ENCODE measurements at regions not wholly inside any gene's neighbourhood (a gene's known extent, or its start where the extent isn't known, plus 50 kb on each side); places are given as distances from the start of the nearest gene placed in this dataset.
A peak's percentile ranks its signal among the peaks of the same experiment; 100 is the strongest.

- H3K27me3 Mint-ChIP-seq = no peaks in the 10 kb centered on the region
- DNase-seq = no peak
- ATAC-seq = no peak
- H3K27ac ChIP-seq (ENCODE audit: low read depth, low read length) = no peak overlapping the region
- intact Hi-C loops (cut with micrococcal nuclease) = loop anchor here in 1 of 2 donors (5.0 kb wide), 1 partner anchor 456 kb away; the partner anchor contains the start of gene SLC2A11
- POLR2A ChIA-PET = no interaction called here
- H3K36me3 ChIP-seq (ENCODE audit: control insufficient read depth in 2 of 3, insufficient read depth in 3 of 3, low read length in 3 of 3) = no peaks in the 10 kb centered on the region
- no peaks in the 10 kb centered on the region for H3K9me3 Mint-ChIP-seq
- H3K36me3 Mint-ChIP-seq = no peaks in the 10 kb centered on the region
- H3K4me1 Mint-ChIP-seq = peaks cover 0 to 2% (median 0%) of the 10 kb centered on the region in 7 donors
- CTCF ChIA-PET = no interaction called here
- peak overlapping the region in 1 of 10 donors; percentile 42 for H3K4me3 Mint-ChIP-seq
- H3K4me3 ChIP-seq (ENCODE audit: low read length) = no peak overlapping the region
- no peaks in the 10 kb centered on the region for H3K9me3 ChIP-seq (ENCODE audit: control insufficient read depth in 2 of 3, low read length in 3 of 3)
- no peaks in the 10 kb centered on the region for H3K27me3 ChIP-seq (ENCODE audit: control insufficient read depth in 2 of 2, insufficient read depth in 2 of 2, low read length in 2 of 2)
- H3K27ac Mint-ChIP-seq = no peak overlapping the region
- H3K4me1 ChIP-seq (ENCODE audit: control insufficient read depth in 2 of 2, insufficient read depth in 2 of 2, low read length in 2 of 2) = no peaks in the 10 kb centered on the region
Measured at GRCh38 chr22:23401111-23401909, 178.8 kb downstream of the IGLL1 start.

GRCh38 chr22:23400286-23400981 lies 179.7 kb downstream of the IGLL1 start:
- H3K36me3 Mint-ChIP-seq = no peaks in the 10 kb centered on the region
- ATAC-seq (no peak), DNase-seq (no peak)
- ChIA-PET CTCF (no interaction called here), POLR2A (no interaction called here)
- H3K4me3 Mint-ChIP-seq = peak overlapping the region in 1 of 10 donors; percentile 7
- no peaks in the 10 kb centered on the region for H3K27me3 Mint-ChIP-seq
- H3K27ac Mint-ChIP-seq = no peak overlapping the region
- H3K9me3 Mint-ChIP-seq = no peaks in the 10 kb centered on the region
- intact Hi-C loops (cut with micrococcal nuclease) = loop anchor here in 1 of 2 donors (5.0 kb wide), 1 partner anchor 457 kb away; the partner anchor contains the start of gene SLC2A11
- peaks cover 0 to 2% (median 0%) of the 10 kb centered on the region in 7 donors for H3K4me1 Mint-ChIP-seq
- H3K27me3 ChIP-seq (ENCODE audit: control insufficient read depth in 2 of 2, insufficient read depth in 2 of 2, low read length in 2 of 2) = no peaks in the 10 kb centered on the region
- no peak overlapping the region for H3K27ac ChIP-seq (ENCODE audit: low read depth, low read length)
- H3K9me3 ChIP-seq (ENCODE audit: control insufficient read depth in 2 of 3, low read length in 3 of 3) = no peaks in the 10 kb centered on the region
- no peaks in the 10 kb centered on the region for H3K36me3 ChIP-seq (ENCODE audit: control insufficient read depth in 2 of 3, insufficient read depth in 3 of 3, low read length in 3 of 3)
- H3K4me1 ChIP-seq (ENCODE audit: control insufficient read depth in 2 of 2, insufficient read depth in 2 of 2, low read length in 2 of 2) = no peaks in the 10 kb centered on the region
- H3K4me3 ChIP-seq (ENCODE audit: low read length) = no peak overlapping the region

GRCh38 chr22:23399367-23400285 lies 180.5 kb downstream of the IGLL1 start:
- Histone ChIP-seq H3K4me3 (ENCODE audit: low read length) (no peak overlapping the region), H3K27me3 (ENCODE audit: control insufficient read depth in 2 of 2, insufficient read depth in 2 of 2, low read length in 2 of 2) (no peaks in the 10 kb centered on the region), H3K27ac (ENCODE audit: low read depth, low read length) (no peak overlapping the region), H3K4me1 (ENCODE audit: control insufficient read depth in 2 of 2, insufficient read depth in 2 of 2, low read length in 2 of 2) (no peaks in the 10 kb centered on the region), H3K9me3 (ENCODE audit: control insufficient read depth in 2 of 3, low read length in 3 of 3) (no peaks in the 10 kb centered on the region), H3K36me3 (ENCODE audit: control insufficient read depth in 2 of 3, insufficient read depth in 3 of 3, low read length in 3 of 3) (no peaks in the 10 kb centered on the region)
- DNase-seq (no peak), ATAC-seq (no peak)
- POLR2A ChIA-PET = no interaction called here
- Mint-ChIP-seq H3K4me1 (peaks cover 0 to 2% (median 0%) of the 10 kb centered on the region in 7 donors), H3K27ac (no peak overlapping the region), H3K27me3 (no peaks in the 10 kb centered on the region), H3K4me3 (no peak overlapping the region), H3K9me3 (no peaks in the 10 kb centered on the region), H3K36me3 (no peaks in the 10 kb centered on the region)
- CTCF ChIA-PET = no interaction called here
- intact Hi-C loops (cut with micrococcal nuclease) = loop anchor here in 1 of 2 donors (5.0 kb wide), 1 partner anchor 458 kb away; the partner anchor contains the start of gene SLC2A11

GRCh38 chr22:23398701-23399366 lies 181.3 kb downstream of the IGLL1 start:
- CTCF ChIA-PET = no interaction called here

GRCh38 chr22:23397613-23398567 lies 182.2 kb downstream of the IGLL1 start:
- DNase-seq (no peak), ATAC-seq (no peak)
- Mint-ChIP-seq H3K27me3 (no peaks in the 10 kb centered on the region), H3K27ac (no peak overlapping the region), H3K4me1 (peaks cover 0 to 2% (median 0%) of the 10 kb centered on the region in 7 donors), H3K4me3 (no peak overlapping the region), H3K36me3 (no peaks in the 10 kb centered on the region), H3K9me3 (no peaks in the 10 kb centered on the region)
- Histone ChIP-seq H3K27me3 (ENCODE audit: control insufficient read depth in 2 of 2, insufficient read depth in 2 of 2, low read length in 2 of 2) (no peaks in the 10 kb centered on the region), H3K27ac (ENCODE audit: low read depth, low read length) (no peak overlapping the region), H3K4me1 (ENCODE audit: control insufficient read depth in 2 of 2, insufficient read depth in 2 of 2, low read length in 2 of 2) (no peaks in the 10 kb centered on the region), H3K9me3 (ENCODE audit: control insufficient read depth in 2 of 3, low read length in 3 of 3) (no peaks in the 10 kb centered on the region), H3K36me3 (ENCODE audit: control insufficient read depth in 2 of 3, insufficient read depth in 3 of 3, low read length in 3 of 3) (no peaks in the 10 kb centered on the region), H3K4me3 (ENCODE audit: low read length) (no peak overlapping the region)
- intact Hi-C loops (cut with micrococcal nuclease) = no loop called here
- ChIA-PET POLR2A (no interaction called here), CTCF (no interaction called here)

More at GRCh38 chr22:23398701-23399366, 181.3 kb downstream of the IGLL1 start:
- DNase-seq = no peak
- ATAC-seq = no peak
- Histone ChIP-seq H3K4me3 (ENCODE audit: low read length) (no peak overlapping the region), H3K36me3 (ENCODE audit: control insufficient read depth in 2 of 3, insufficient read depth in 3 of 3, low read length in 3 of 3) (no peaks in the 10 kb centered on the region), H3K27ac (ENCODE audit: low read depth, low read length) (no peak overlapping the region), H3K27me3 (ENCODE audit: control insufficient read depth in 2 of 2, insufficient read depth in 2 of 2, low read length in 2 of 2) (no peaks in the 10 kb centered on the region), H3K4me1 (ENCODE audit: control insufficient read depth in 2 of 2, insufficient read depth in 2 of 2, low read length in 2 of 2) (no peaks in the 10 kb centered on the region), H3K9me3 (ENCODE audit: control insufficient read depth in 2 of 3, low read length in 3 of 3) (no peaks in the 10 kb centered on the region)
- Mint-ChIP-seq H3K27me3 (no peaks in the 10 kb centered on the region), H3K27ac (no peak overlapping the region), H3K36me3 (no peaks in the 10 kb centered on the region), H3K9me3 (no peaks in the 10 kb centered on the region), H3K4me3 (no peak overlapping the region), H3K4me1 (peaks cover 0 to 2% (median 0%) of the 10 kb centered on the region in 7 donors)
- POLR2A ChIA-PET = no interaction called here
- intact Hi-C loops (cut with micrococcal nuclease) = no loop called here
